ENCODE measurements at regions not wholly inside any gene's neighbourhood (a gene's known extent, or its start where the extent isn't known, plus 50 kb on each side); places are given as distances from the start of the nearest gene placed in this dataset.

- no peak for TF ChIP-seq POLR2A (IDR thresholded peaks at IDR 0.05; ENCODE audit: low read depth, low read length)
- no peak for TF ChIP-seq RAD21 (IDR thresholded peaks at IDR 0.05; ENCODE audit: insufficient read depth, low read depth, low read length)
- TF ChIP-seq EZH2 (IDR thresholded peaks at IDR 0.05; ENCODE audit: borderline replicate concordance, control insufficient read depth, low read depth, low read length) = no peak
- no peak for TF ChIP-seq RFX5 (IDR thresholded peaks at IDR 0.05; ENCODE audit: low read depth, low read length)
- no peak for TF ChIP-seq CTCF (IDR thresholded peaks at IDR 0.05 in 2 of 3, conservative IDR thresholded peaks at IDR 0.05 in 1 of 3; ENCODE audit: control insufficient read depth in 2 of 3, extremely low read depth in 1 of 3, insufficient read depth in 1 of 3, low read depth in 3 of 3, low read length in 3 of 3)
- no peak for TF ChIP-seq MTA3 (IDR thresholded peaks at IDR 0.05; ENCODE audit: borderline replicate concordance, low read length)
- no peak for TF ChIP-seq POLR2AphosphoS5 (IDR thresholded peaks at IDR 0.05; ENCODE audit: low read length)
- TF ChIP-seq GATAD2B (conservative IDR thresholded peaks at IDR 0.05; ENCODE audit: low read depth) = no peak
- TF ChIP-seq CBFB (IDR thresholded peaks at IDR 0.05; ENCODE audit: low read depth) = no peak
- TF ChIP-seq SPI1 (IDR thresholded peaks at IDR 0.05; ENCODE audit: borderline replicate concordance, insufficient read depth, low read depth, low read length) = no peak
- TF ChIP-seq, protein P1, sequence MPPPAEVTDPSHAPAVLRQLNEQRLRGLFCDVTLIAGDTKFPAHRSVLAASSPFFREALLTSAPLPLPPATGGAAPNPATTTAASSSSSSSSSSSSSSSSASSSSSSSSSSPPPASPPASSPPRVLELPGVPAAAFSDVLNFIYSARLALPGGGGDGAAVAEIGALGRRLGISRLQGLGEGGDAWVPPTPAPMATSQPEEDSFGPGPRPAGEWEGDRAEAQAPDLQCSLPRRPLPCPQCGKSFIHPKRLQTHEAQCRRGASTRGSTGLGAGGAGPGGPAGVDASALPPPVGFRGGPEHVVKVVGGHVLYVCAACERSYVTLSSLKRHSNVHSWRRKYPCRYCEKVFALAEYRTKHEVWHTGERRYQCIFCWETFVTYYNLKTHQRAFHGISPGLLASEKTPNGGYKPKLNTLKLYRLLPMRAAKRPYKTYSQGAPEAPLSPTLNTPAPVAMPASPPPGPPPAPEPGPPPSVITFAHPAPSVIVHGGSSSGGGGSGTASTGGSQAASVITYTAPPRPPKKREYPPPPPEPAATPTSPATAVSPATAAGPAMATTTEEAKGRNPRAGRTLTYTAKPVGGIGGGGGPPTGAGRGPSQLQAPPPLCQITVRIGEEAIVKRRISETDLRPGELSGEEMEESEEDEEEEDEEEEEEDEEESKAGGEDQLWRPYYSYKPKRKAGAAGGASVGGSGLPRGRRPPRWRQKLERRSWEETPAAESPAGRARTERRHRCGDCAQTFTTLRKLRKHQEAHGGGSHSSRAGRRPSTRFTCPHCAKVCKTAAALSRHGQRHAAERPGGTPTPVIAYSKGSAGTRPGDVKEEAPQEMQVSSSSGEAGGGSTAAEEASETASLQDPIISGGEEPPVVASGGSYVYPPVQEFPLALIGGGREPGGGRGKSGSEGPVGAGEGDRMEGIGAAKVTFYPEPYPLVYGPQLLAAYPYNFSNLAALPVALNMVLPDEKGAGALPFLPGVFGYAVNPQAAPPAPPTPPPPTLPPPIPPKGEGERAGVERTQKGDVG (CRISPR knock-in tag; IDR thresholded peaks at IDR 0.05) = no peak
- TF ChIP-seq CEBPB (IDR thresholded peaks at IDR 0.05; ENCODE audit: borderline replicate concordance in 1 of 2, low read depth in 2 of 2, low read length in 2 of 2) = no peak
- TF ChIP-seq FOXK2 (IDR thresholded peaks at IDR 0.05) = no peak
- TF ChIP-seq EP300 (IDR thresholded peaks at IDR 0.05; ENCODE audit: borderline replicate concordance in 1 of 2, control insufficient read depth in 1 of 2, low read depth in 2 of 2, low read length in 2 of 2) = no peak
Measured at GRCh38 chr6:110034667-110035036, 56.5 kb downstream of the GPR6 start.

Measured in GM12878 (cell line).